ENCODE measurements at regions not wholly inside any gene's neighbourhood (a gene's known extent, or its start where the extent isn't known, plus 50 kb on each side); places are given as distances from the start of the nearest gene placed in this dataset.

DNA sequence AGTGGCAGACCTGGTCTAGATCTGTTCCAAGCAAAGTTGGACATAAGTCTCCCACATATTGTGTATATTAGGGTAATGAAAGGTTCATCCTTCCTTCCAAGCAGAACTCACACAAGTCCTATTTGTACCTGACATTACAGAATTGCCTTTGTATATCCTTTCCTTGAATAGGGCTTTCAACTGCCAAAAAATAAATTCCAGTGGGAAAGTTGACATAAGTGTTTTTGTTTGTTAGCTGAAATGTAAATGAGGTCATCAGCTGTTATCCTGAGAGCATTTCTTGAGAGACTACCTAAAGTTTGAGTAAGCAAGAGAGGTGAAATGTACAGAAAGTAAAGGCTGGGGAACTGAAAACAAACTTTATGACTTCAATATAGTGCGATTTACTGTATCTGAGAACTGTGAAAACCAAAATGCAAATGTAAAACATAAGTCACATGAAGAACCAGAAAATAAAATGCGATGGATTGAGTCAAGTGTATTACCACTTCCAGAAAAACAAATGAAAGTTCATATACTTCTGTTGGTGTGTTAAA is 527.3 kb upstream of the SEMA3D start:
- H3K9ac ChIP-seq (ENCODE audit: low read length), result no peak overlapping the region
- no peaks in the 10 kb centered on the region for H3K27me3 ChIP-seq (ENCODE audit: insufficient read depth, low read length)
- no peak overlapping the region for H3K4me3 ChIP-seq (ENCODE audit: low read depth, low read length, poor library complexity, severe bottlenecking)
- no peaks in the 10 kb centered on the region for H3K79me2 ChIP-seq (ENCODE audit: insufficient read depth, low read length)
- H3K27ac ChIP-seq (ENCODE audit: low read depth, low read length, poor library complexity, severe bottlenecking), result no peak overlapping the region
- peaks cover 3% of the 10 kb centered on the region; the same call in 1 of the 2 replicates for H3K9me2 ChIP-seq (ENCODE audit: low read depth, low read length)
- H3K36me3 ChIP-seq (ENCODE audit: insufficient read depth, low read length), result no peaks in the 10 kb centered on the region
- no peaks in the 10 kb centered on the region for H3F3A ChIP-seq (ENCODE audit: insufficient read depth, low read length)
- no peak overlapping the region for H3K4me2 ChIP-seq (ENCODE audit: low read length)
- H3K4me1 ChIP-seq (ENCODE audit: insufficient read depth, low read length, severe bottlenecking), result no peaks in the 10 kb centered on the region
- H2AFZ ChIP-seq (ENCODE audit: low read length), result no peak overlapping the region
- no peaks in the 10 kb centered on the region for H4K20me1 ChIP-seq (ENCODE audit: insufficient read depth, low read length)
- TF ChIP-seq, protein P1, sequence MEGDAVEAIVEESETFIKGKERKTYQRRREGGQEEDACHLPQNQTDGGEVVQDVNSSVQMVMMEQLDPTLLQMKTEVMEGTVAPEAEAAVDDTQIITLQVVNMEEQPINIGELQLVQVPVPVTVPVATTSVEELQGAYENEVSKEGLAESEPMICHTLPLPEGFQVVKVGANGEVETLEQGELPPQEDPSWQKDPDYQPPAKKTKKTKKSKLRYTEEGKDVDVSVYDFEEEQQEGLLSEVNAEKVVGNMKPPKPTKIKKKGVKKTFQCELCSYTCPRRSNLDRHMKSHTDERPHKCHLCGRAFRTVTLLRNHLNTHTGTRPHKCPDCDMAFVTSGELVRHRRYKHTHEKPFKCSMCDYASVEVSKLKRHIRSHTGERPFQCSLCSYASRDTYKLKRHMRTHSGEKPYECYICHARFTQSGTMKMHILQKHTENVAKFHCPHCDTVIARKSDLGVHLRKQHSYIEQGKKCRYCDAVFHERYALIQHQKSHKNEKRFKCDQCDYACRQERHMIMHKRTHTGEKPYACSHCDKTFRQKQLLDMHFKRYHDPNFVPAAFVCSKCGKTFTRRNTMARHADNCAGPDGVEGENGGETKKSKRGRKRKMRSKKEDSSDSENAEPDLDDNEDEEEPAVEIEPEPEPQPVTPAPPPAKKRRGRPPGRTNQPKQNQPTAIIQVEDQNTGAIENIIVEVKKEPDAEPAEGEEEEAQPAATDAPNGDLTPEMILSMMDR (IDR thresholded peaks at IDR 0.05; ENCODE audit: low read length), result no peak
- TF ChIP-seq EZH2 (IDR thresholded peaks at IDR 0.05; ENCODE audit: borderline replicate concordance, low read length), result no peak
- no peaks in the 10 kb centered on the region for H3K9me3 ChIP-seq (ENCODE audit: low read length)

DNA sequence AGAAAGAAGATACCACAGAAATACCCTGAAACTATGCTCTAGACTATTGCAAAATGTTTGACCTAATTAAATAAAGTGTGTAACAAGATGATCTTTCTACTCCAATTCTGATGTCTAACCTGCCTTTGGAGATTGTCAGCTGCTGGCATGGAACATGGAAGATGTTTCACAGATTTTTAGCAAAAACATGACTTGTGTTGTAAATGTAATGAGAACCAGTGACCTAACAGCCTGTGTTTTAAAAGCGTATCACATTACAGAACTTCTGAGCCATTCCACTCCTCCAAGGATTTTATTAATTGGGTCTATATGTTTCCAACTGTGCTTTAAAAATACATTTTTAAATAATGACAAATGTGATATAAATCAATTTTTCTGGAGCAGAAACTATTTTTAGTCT is 526.3 kb upstream of the SEMA3D start:
- Histone ChIP-seq H3K27ac (ENCODE audit: low read depth, low read length, poor library complexity, severe bottlenecking) (no peak overlapping the region), H3K9me3 (ENCODE audit: low read length) (no peaks in the 10 kb centered on the region), H3K9ac (ENCODE audit: low read length) (no peak overlapping the region), H3K36me3 (ENCODE audit: insufficient read depth, low read length) (no peaks in the 10 kb centered on the region), H3K4me2 (ENCODE audit: low read length) (no peak overlapping the region), H3F3A (ENCODE audit: insufficient read depth, low read length) (no peaks in the 10 kb centered on the region), H2AFZ (ENCODE audit: low read length) (no peak overlapping the region), H4K20me1 (ENCODE audit: insufficient read depth, low read length) (no peaks in the 10 kb centered on the region), H3K4me3 (ENCODE audit: low read depth, low read length, poor library complexity, severe bottlenecking) (no peak overlapping the region), H3K4me1 (ENCODE audit: insufficient read depth, low read length, severe bottlenecking) (no peaks in the 10 kb centered on the region), H3K9me2 (ENCODE audit: low read depth, low read length) (peaks cover 3% of the 10 kb centered on the region; the same call in 1 of the 2 replicates), H3K27me3 (ENCODE audit: insufficient read depth, low read length) (no peaks in the 10 kb centered on the region), H3K79me2 (ENCODE audit: insufficient read depth, low read length) (no peaks in the 10 kb centered on the region)
- TF ChIP-seq EZH2 (IDR thresholded peaks at IDR 0.05; ENCODE audit: borderline replicate concordance, low read length), result no peak
- TF ChIP-seq, protein P1 (IDR thresholded peaks at IDR 0.05; ENCODE audit: low read length), result no peak

DNA sequence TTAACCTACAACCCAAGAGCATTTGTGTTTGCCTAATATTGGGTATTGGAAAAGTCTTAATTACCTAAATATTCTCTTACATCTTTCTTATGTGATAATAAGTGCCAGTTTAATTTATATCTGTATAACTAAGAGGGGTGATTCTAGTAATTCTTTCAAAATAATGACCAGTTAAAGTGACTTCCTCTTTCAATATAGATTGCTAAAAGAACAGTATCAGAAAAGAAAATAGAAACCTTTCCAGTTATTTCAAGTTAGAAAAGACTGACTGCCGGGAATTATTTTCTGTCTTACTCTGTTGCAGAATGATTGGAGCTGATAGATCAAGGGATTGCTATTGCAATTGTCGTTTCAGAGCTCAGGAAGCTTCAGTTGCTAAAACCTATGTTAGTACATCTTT is 525.0 kb upstream of the SEMA3D start:
- H3K27ac ChIP-seq (ENCODE audit: low read depth, low read length, poor library complexity, severe bottlenecking), result no peak overlapping the region
- no peak overlapping the region for H3K4me3 ChIP-seq (ENCODE audit: low read depth, low read length, poor library complexity, severe bottlenecking)
- no peak overlapping the region for H2AFZ ChIP-seq (ENCODE audit: low read length)
- H3K79me2 ChIP-seq (ENCODE audit: insufficient read depth, low read length), result no peaks in the 10 kb centered on the region
- H3K4me1 ChIP-seq (ENCODE audit: insufficient read depth, low read length, severe bottlenecking), result no peaks in the 10 kb centered on the region
- no peak overlapping the region for H3K9ac ChIP-seq (ENCODE audit: low read length)
- no peaks in the 10 kb centered on the region for H3F3A ChIP-seq (ENCODE audit: insufficient read depth, low read length)
- no peaks in the 10 kb centered on the region for H3K36me3 ChIP-seq (ENCODE audit: insufficient read depth, low read length)
- no peak for TF ChIP-seq EZH2 (IDR thresholded peaks at IDR 0.05; ENCODE audit: borderline replicate concordance, low read length)
- TF ChIP-seq, protein P1 (IDR thresholded peaks at IDR 0.05; ENCODE audit: low read length), result no peak
- peaks cover 3% of the 10 kb centered on the region; the same call in 1 of the 2 replicates for H3K9me2 ChIP-seq (ENCODE audit: low read depth, low read length)
- no peaks in the 10 kb centered on the region for H3K27me3 ChIP-seq (ENCODE audit: insufficient read depth, low read length)
- H3K9me3 ChIP-seq (ENCODE audit: low read length), result no peaks in the 10 kb centered on the region
- H3K4me2 ChIP-seq (ENCODE audit: low read length), result no peak overlapping the region
- H4K20me1 ChIP-seq (ENCODE audit: insufficient read depth, low read length), result no peaks in the 10 kb centered on the region

Data from OCI-LY1 (cell line).